ENCODE measurements at regions not wholly inside any gene's neighbourhood (a gene's known extent, or its start where the extent isn't known, plus 50 kb on each side); places are given as distances from the start of the nearest gene placed in this dataset.

DNA sequence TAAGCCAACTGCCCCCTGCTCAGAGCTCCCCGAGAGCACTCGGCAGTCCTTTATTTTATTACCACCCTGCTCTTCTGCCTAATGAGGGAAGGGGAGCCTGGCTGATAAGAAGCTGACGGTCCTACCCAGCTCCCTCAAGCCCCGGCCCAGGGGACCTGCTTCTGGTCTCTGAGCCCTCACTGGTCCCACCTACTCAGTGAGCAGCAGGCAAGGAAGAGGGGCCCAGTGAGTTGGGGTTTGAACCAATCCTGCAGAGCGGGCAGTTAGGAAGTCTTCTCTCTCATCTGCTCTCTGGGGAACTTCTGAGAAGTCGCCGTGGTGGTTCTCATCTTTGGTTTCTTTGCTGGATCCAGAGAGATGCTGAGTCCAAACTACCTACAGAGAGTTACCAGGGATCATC is 218.9 kb downstream of the NDUFA10 start:
- DNase-seq (ENCODE audit: low read depth), result no peak
- TF ChIP-seq, protein P1, sequence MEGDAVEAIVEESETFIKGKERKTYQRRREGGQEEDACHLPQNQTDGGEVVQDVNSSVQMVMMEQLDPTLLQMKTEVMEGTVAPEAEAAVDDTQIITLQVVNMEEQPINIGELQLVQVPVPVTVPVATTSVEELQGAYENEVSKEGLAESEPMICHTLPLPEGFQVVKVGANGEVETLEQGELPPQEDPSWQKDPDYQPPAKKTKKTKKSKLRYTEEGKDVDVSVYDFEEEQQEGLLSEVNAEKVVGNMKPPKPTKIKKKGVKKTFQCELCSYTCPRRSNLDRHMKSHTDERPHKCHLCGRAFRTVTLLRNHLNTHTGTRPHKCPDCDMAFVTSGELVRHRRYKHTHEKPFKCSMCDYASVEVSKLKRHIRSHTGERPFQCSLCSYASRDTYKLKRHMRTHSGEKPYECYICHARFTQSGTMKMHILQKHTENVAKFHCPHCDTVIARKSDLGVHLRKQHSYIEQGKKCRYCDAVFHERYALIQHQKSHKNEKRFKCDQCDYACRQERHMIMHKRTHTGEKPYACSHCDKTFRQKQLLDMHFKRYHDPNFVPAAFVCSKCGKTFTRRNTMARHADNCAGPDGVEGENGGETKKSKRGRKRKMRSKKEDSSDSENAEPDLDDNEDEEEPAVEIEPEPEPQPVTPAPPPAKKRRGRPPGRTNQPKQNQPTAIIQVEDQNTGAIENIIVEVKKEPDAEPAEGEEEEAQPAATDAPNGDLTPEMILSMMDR (conservative IDR thresholded peaks at IDR 0.05; ENCODE audit: low read length), result no peak

DNA sequence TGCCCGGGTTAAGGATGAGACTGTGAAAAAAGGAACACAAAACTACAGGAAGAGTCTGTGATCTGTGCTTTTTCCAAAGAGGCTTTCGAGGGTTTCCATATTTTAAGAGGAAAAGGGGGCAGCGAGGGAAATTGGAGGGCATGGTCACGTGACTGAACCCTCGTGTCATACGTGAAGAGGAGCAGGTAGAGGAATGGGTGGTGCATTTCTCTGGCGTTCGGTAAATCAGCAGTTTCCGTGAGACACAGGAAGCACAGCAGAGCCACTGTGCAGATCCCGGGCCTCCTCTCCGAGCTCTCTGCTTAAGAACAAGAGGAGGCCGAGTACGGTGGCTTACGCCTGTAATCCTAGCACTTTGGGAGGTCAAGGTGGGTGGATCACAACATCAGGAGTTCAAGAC is 219.7 kb downstream of the NDUFA10 start:
- no peak for DNase-seq (ENCODE audit: low read depth)
- no peak overlapping the region for H3K4me3 ChIP-seq (ENCODE audit: low read length)
- TF ChIP-seq, protein P1 (conservative IDR thresholded peaks at IDR 0.05; ENCODE audit: low read length), result no peak

More for the DNA sequence above, 218.9 kb downstream of the NDUFA10 start:
- no peak overlapping the region for H3K4me3 ChIP-seq (ENCODE audit: low read length)

DNA sequence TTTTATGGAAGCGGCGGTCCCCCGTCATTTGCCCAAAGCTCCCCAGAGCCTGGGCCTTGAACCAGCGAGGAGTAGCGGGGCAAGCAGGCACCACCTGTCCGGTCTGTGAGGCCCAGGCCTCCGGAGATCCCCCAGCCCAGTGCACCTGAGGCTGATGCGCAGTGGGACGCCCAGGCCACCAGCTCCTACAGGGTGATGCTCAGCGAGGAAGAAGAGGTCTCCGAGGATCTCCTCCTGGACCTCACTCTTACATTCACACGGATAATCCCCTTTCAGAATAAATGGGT is 220.2 kb downstream of the NDUFA10 start:
- TF ChIP-seq, protein P1 (conservative IDR thresholded peaks at IDR 0.05; ENCODE audit: low read length), result no peak
- no peak for DNase-seq (ENCODE audit: low read depth)

GRCh38 chr2:239804161-239805042 is 220.7 kb downstream of the NDUFA10 start:
- no peak overlapping the region for H3K4me3 ChIP-seq (ENCODE audit: low read length)
- TF ChIP-seq, protein P1 (conservative IDR thresholded peaks at IDR 0.05; ENCODE audit: low read length), result no peak
- no peak for DNase-seq (ENCODE audit: low read depth)

More for the DNA sequence above, 220.2 kb downstream of the NDUFA10 start:
- no peak overlapping the region for H3K4me3 ChIP-seq (ENCODE audit: low read length)

- H3K4me3 ChIP-seq (ENCODE audit: low read length), result no peak overlapping the region
- no peak for DNase-seq (ENCODE audit: low read depth)
- TF ChIP-seq, protein P1 (conservative IDR thresholded peaks at IDR 0.05; ENCODE audit: low read length), result no peak
These were observed 221.4 kb downstream of the NDUFA10 start for GRCh38 chr2:239803766-239804115.

DNA sequence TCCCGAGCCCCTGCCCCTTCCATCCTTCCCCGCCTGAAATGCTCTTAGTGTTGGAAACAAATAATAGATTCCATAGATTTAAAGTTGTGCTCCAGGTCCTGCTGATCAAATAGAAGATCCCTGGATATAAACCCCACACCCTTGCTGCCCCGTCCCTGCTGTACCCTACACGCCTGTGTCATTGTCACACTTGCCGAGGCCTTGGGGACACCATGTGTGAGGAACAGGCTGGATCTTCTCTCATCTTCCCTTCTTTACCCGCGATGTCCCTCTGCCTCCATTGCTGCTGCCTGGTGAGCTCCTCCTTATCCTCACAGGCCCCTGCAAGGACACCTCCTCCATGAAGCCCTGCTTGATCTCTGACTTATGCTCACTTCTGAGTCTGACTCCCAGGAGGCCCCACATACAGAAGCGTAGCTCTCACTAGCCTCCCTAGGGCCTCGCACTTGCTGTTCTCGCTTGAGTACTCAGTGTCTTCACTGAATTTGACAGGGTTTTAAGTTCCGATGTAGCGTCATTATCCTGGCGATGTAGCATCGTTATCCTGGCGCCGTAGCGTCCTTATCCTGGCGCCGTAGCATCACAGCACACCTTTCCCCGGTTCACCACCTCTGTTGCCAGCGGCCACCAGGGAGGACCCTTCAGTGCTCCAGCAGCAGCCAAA is 221.9 kb downstream of the NDUFA10 start:
- TF ChIP-seq, protein P1 (conservative IDR thresholded peaks at IDR 0.05; ENCODE audit: low read length), result no peak

GRCh38 chr2:239802185-239802649 is 222.9 kb downstream of the NDUFA10 start:
- no peak for DNase-seq (ENCODE audit: low read depth)
- no peak overlapping the region for H3K4me3 ChIP-seq (ENCODE audit: low read length)
- TF ChIP-seq, protein P1 (conservative IDR thresholded peaks at IDR 0.05; ENCODE audit: low read length), result no peak

More for the DNA sequence above, 221.9 kb downstream of the NDUFA10 start:
- no peak overlapping the region for H3K4me3 ChIP-seq (ENCODE audit: low read length)
- DNase-seq (ENCODE audit: low read depth), result no peak
